GM21528 (cell line): ENCODE measurements at regions not wholly inside any gene's neighbourhood (a gene's known extent, or its start where the extent isn't known, plus 50 kb on each side); places are given as distances from the start of the nearest gene placed in this dataset.
A peak's percentile ranks its signal among the peaks of the same experiment; 100 is the strongest.
"Not testable (repeated sequence)": the region's sequence is repeated elsewhere in the genome, so short reads cannot be mapped to it uniquely, and the experiment has no call there.

Source experiments
- ATAC-seq: cut with Tn5 transposase; IDR thresholded peaks from one replicate; pipeline ENCODE4 v1.9.1; 2021; ENCODE audit warnings: mild to moderate bottlenecking, moderate library complexity; ENCODE audit not compliant: unreplicated experiment, low FRiP score

GRCh38 chr5:116733991-116734975 lies 159.7 kb upstream of the SEMA6A start:
- ATAC-seq: no peak

GRCh38 chr5:116732591-116732990 lies 158.0 kb upstream of the SEMA6A start:
- ATAC-seq: no peak

GRCh38 chr5:116731432-116731831 lies 156.8 kb upstream of the SEMA6A start:
- no peak for ATAC-seq

GRCh38 chr5:116730706-116731105 lies 156.1 kb upstream of the SEMA6A start:
- no peak for ATAC-seq

GRCh38 chr5:116730185-116730584 lies 155.6 kb upstream of the SEMA6A start:
- ATAC-seq: no peak

- no peak for ATAC-seq
Observed at GRCh38 chr5:116727248-116727647, 152.6 kb upstream of the SEMA6A start.

GRCh38 chr5:116726180-116726579 lies 151.6 kb upstream of the SEMA6A start:
- not testable (repeated sequence) for ATAC-seq

- ATAC-seq: no peak
Observed at GRCh38 chr5:116724971-116725370, 150.3 kb upstream of the SEMA6A start.

GRCh38 chr5:116722651-116723050 lies 148.0 kb upstream of the SEMA6A start:
- no peak for ATAC-seq

GRCh38 chr5:116719106-116719505 lies 144.5 kb upstream of the SEMA6A start:
- no peak for ATAC-seq

- ATAC-seq: no peak
Observed at GRCh38 chr5:116718317-116718716, 143.7 kb upstream of the SEMA6A start.

GRCh38 chr5:116709082-116709481 lies 134.5 kb upstream of the SEMA6A start:
- ATAC-seq: no peak

- not testable (repeated sequence) for ATAC-seq
Observed at GRCh38 chr5:116705121-116705519, 130.5 kb upstream of the SEMA6A start.

- no peak for ATAC-seq
Observed at GRCh38 chr5:116703941-116704340, 129.3 kb upstream of the SEMA6A start.

- ATAC-seq: no peak
Observed at GRCh38 chr5:116703328-116703727, 128.7 kb upstream of the SEMA6A start.

- no peak for ATAC-seq
Observed at GRCh38 chr5:116702776-116703175, 128.2 kb upstream of the SEMA6A start.

- ATAC-seq: peak; percentile 49
Observed at GRCh38 chr5:116699332-116699731, 124.7 kb upstream of the SEMA6A start.

GRCh38 chr5:116696366-116696765 lies 121.7 kb upstream of the SEMA6A start:
- ATAC-seq: no peak

GRCh38 chr5:116695681-116696080 lies 121.1 kb upstream of the SEMA6A start:
- no peak for ATAC-seq

- ATAC-seq: no peak
Observed at GRCh38 chr5:116686438-116686837, 111.8 kb upstream of the SEMA6A start.

- ATAC-seq: no peak
Observed at GRCh38 chr5:116685931-116686330, 111.3 kb upstream of the SEMA6A start.

- no peak for ATAC-seq
Observed at GRCh38 chr5:116685069-116685468, 110.4 kb upstream of the SEMA6A start.
